ENCODE measurements at regions not wholly inside any gene's neighbourhood (a gene's known extent, or its start where the extent isn't known, plus 50 kb on each side); places are given as distances from the start of the nearest gene placed in this dataset.

DNA sequence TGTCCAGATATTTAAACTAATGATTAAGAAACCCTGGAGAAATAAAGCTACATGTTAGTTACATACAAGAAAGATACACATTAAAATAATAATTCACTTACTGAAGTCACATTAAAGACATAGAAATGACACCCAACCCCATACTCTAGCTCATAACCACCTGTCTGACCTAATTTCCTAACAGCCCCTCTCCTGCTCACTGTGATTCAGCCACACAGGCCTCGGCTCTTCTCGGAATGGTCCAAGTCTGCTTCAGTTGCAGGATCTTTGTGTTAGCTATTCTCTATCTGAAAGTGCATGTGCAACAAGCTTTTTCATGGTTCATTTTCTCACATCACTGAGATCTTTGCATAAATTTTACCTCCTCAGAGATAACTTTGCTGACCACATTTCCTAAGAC is 209.8 kb downstream of the TM2D1 start:
- intact Hi-C loops (cut with DNase I, micrococcal nuclease), result no loop called here
- Histone ChIP-seq H3K36me3 (ENCODE audit: low read depth) (no peaks in the 10 kb centered on the region), H3K9me3 (no peaks in the 10 kb centered on the region), H3K4me1 (ENCODE audit: low read depth) (no peaks in the 10 kb centered on the region), H3K4me3 (no peak overlapping the region)
- DNase-seq, result no peak
- ATAC-seq, result no peak
- TF ChIP-seq, protein P1, sequence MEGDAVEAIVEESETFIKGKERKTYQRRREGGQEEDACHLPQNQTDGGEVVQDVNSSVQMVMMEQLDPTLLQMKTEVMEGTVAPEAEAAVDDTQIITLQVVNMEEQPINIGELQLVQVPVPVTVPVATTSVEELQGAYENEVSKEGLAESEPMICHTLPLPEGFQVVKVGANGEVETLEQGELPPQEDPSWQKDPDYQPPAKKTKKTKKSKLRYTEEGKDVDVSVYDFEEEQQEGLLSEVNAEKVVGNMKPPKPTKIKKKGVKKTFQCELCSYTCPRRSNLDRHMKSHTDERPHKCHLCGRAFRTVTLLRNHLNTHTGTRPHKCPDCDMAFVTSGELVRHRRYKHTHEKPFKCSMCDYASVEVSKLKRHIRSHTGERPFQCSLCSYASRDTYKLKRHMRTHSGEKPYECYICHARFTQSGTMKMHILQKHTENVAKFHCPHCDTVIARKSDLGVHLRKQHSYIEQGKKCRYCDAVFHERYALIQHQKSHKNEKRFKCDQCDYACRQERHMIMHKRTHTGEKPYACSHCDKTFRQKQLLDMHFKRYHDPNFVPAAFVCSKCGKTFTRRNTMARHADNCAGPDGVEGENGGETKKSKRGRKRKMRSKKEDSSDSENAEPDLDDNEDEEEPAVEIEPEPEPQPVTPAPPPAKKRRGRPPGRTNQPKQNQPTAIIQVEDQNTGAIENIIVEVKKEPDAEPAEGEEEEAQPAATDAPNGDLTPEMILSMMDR (IDR thresholded peaks at IDR 0.05), result no peak
